HUES6 (cell line): ENCODE measurements at regions not wholly inside any gene's neighbourhood (a gene's known extent, or its start where the extent isn't known, plus 50 kb on each side); places are given as distances from the start of the nearest gene placed in this dataset.

Experiments used
- H3K27ac ChIP-seq: 2 replicates; pipeline ENCODE4 v1.7.0; 2013; ENCODE audit warnings: low read depth, mild to moderate bottlenecking, low read length, inconsistent platforms
- H3K27me3 ChIP-seq: 2 replicates; pipeline ENCODE4 v1.6.1; 2013; ENCODE audit warnings: low read length; ENCODE audit not compliant: control insufficient read depth, insufficient read depth
- H3K36me3 ChIP-seq: 2 replicates; pipeline ENCODE4 v1.6.1; 2013; ENCODE audit warnings: low read length; ENCODE audit not compliant: control insufficient read depth, insufficient read depth
- H3K4me1 ChIP-seq: 2 replicates; pipeline ENCODE4 v1.6.1; 2013; ENCODE audit warnings: low read length; ENCODE audit not compliant: control insufficient read depth, insufficient read depth
- H3K4me3 ChIP-seq: 2 replicates; pipeline ENCODE4 v1.5.1; 2013; ENCODE audit warnings: low read depth, low read length
- H3K9ac ChIP-seq: one replicate; pipeline ENCODE4 v1.6.1; 2013; ENCODE audit warnings: mild to moderate bottlenecking, low read length
- H3K9me3 ChIP-seq: 2 replicates; pipeline ENCODE4 v1.6.1; 2013; ENCODE audit warnings: low read depth, low read length; ENCODE audit not compliant: control insufficient read depth, insufficient read depth

- H3K27me3 ChIP-seq = no peaks in the 10 kb centered on the region
- H3K36me3 ChIP-seq = peaks cover 51% of the 10 kb centered on the region
- H3K9me3 ChIP-seq = no peaks in the 10 kb centered on the region
- H3K27ac ChIP-seq = no peak overlapping the region
- no peak overlapping the region for H3K4me3 ChIP-seq
- H3K9ac ChIP-seq = no peak overlapping the region
- no peaks in the 10 kb centered on the region for H3K4me1 ChIP-seq
Measured at GRCh38 chrX:10102046-10102704, 54.6 kb upstream of the CLCN4 start.

- Histone ChIP-seq H3K4me3 (no peak overlapping the region), H3K27ac (no peak overlapping the region), H3K36me3 (peaks cover 51% of the 10 kb centered on the region), H3K27me3 (no peaks in the 10 kb centered on the region), H3K9me3 (no peaks in the 10 kb centered on the region), H3K4me1 (no peaks in the 10 kb centered on the region), H3K9ac (no peak overlapping the region)
Measured at GRCh38 chrX:10103023-10103422, 53.8 kb upstream of the CLCN4 start.

- Histone ChIP-seq H3K4me3 (no peak overlapping the region), H3K4me1 (no peaks in the 10 kb centered on the region), H3K27ac (no peak overlapping the region), H3K9ac (no peak overlapping the region), H3K36me3 (peaks cover 37% of the 10 kb centered on the region), H3K27me3 (no peaks in the 10 kb centered on the region), H3K9me3 (no peaks in the 10 kb centered on the region)
Measured at GRCh38 chrX:10104958-10105658, 51.7 kb upstream of the CLCN4 start.

GRCh38 chrX:10106806-10107205 lies 50.0 kb upstream of the CLCN4 start:
- peaks cover 35% of the 10 kb centered on the region for H3K36me3 ChIP-seq
- H3K4me1 ChIP-seq = no peaks in the 10 kb centered on the region
- no peaks in the 10 kb centered on the region for H3K27me3 ChIP-seq
- H3K9me3 ChIP-seq = 0 out of 2 replicates have a peak, but pooled peaks cover under 1% of the 10 kb centered on the region
- no peak overlapping the region for H3K4me3 ChIP-seq
- no peak overlapping the region for H3K27ac ChIP-seq
- H3K9ac ChIP-seq = no peak overlapping the region
